Fibroblast of upper back skin (primary cell): ENCODE measurements at regions not wholly inside any gene's neighbourhood (a gene's known extent, or its start where the extent isn't known, plus 50 kb on each side); places are given as distances from the start of the nearest gene placed in this dataset.

Source experiments
- DNase-seq: peaks from one replicate; pipeline ENCODE4 v3.0.0-alpha.2; 2013

- DNase-seq = no peak
These were observed 54.2 kb downstream of the S1PR1 start for GRCh38 chr1:101290922-101291561.

GRCh38 chr1:101291562-101292380 lies 55.0 kb downstream of the S1PR1 start:
- DNase-seq = peak; percentile 78

GRCh38 chr1:101293461-101294051 lies 56.7 kb downstream of the S1PR1 start:
- peak; percentile 81 for DNase-seq

- DNase-seq = no peak
These were observed 58.4 kb downstream of the S1PR1 start for GRCh38 chr1:101295209-101295608.

DNA sequence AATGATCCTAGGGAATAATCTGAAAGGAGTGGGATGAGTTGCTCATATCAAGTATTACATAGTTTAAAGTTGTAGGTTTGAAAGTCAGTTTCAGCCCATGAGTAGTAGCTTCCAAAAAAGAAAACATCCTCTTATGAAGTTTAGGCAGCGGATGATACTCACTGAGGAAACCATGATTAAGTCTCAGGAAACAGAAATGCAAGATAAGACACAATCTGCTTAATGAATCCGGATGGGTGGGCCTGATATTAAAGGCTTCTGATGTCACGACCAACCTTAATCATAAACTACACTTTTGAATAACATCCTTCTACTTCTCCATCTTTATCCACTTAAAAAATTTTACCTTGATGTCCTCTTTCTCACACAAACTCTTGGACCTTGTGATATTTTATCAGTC lies 61.8 kb downstream of the S1PR1 start:
- DNase-seq = no peak

GRCh38 chr1:101299141-101299540 lies 62.3 kb downstream of the S1PR1 start:
- DNase-seq = no peak

- no peak for DNase-seq
These were observed 62.9 kb downstream of the S1PR1 start for GRCh38 chr1:101299710-101300109.

DNA sequence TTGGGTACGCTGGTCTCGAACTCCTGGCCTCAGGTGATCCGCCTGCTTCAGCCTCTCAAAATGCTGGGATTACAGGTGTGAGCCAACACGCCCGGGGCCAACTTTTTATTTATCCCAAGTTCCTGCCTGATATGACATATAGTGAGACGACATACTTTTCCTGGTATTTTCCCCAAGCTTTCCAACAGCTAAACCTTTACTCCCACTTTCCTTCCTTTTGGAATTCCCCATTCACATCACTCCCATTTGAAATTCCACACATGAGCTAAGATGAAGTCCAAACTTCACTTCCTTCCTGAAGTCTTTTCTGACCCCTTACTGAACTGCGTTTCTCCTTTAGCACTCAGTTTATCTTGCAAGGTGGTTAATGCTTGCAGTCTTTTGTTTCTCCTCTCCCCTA lies 64.1 kb downstream of the S1PR1 start:
- no peak for DNase-seq

DNA sequence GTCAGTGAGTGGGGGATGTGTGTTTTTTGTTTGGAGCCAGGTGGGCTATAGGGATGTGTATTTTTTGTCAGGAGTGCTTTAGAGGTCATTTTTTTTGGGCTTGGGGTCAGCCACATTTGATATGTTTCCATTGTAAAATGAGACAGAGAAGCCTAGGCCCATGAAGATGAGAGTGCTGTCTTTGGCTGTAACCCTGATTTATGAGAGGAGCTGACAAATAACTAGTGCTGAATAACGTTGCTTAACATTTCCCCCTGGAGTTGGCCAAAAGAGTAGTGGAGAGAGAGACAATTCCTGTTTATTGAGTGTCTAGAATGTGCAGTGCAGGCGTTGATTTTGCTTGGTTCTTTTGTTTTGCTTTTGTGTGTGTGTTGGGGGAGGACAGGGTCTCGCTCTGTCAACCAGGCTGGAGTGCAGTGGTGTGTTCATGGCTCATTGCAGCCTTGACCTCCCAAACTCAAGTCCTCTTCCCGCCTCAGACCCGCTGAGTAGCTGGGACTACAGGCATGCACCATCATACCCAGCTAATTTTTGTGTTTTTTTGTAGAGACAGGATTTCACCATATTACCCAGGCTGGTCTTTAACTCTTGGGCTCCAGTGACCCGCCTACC lies 64.7 kb downstream of the S1PR1 start:
- DNase-seq = no peak

DNA sequence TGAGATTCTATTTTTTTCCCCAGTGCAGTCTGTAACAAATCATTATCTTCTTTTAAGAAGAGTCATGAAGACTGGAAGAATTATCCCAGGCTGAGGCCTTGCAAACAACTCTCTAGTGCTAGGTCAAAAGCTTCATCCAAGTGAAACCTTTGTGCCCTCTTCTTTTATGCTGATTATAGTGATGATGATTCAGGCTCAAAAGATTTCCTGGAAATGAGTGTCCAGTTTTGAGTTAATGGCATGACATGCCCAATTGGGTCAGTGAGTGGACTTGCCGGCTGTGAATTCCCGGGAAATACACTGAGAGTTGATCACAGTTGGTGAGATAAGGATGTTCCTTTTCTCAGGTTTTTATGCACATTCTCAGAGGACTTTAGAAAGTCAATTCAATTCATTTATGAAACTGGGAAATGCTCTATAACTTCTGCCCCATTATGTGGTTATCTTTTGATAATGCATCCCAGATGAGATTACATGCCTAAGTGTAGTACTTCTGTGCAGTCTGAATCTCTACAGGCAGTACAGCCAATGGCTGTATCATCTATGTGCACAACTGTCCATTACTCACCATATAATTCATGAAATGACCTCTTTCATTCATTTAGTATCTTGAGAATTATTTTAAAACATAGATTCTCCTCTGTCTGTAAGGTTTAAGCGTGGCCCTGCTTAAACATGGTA lies 66.2 kb downstream of the S1PR1 start:
- peak; percentile 31 for DNase-seq

GRCh38 chr1:101307985-101308689 lies 71.3 kb downstream of the S1PR1 start:
- DNase-seq = no peak

GRCh38 chr1:101308935-101309333 lies 72.1 kb downstream of the S1PR1 start:
- DNase-seq = no peak

GRCh38 chr1:101309334-101310311 lies 72.8 kb downstream of the S1PR1 start:
- DNase-seq = peak; percentile 60

DNA sequence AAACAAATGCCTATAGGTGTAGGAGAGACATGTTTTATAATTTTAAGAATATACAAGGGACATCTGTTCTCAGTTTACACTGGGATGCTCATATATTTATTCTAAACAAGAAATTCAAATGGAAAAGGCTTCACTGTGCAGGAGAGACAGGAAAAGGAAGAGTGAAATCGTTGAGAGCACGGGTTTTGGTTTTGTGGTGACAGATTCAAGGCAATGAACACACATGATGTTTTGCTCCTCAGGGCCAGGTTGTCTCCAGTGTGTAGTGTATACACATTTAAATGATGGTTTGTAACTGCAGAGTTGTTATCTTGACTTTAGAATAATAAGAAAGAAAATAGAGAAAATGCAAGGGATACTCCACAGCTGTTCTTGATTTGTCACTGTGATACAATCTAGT lies 73.7 kb downstream of the S1PR1 start:
- no peak for DNase-seq

GRCh38 chr1:101311146-101311920 lies 74.5 kb downstream of the S1PR1 start:
- DNase-seq = no peak

- DNase-seq = no peak
These were observed 75.3 kb downstream of the S1PR1 start for GRCh38 chr1:101312147-101312546.

- DNase-seq = no peak
These were observed 76.5 kb downstream of the S1PR1 start for GRCh38 chr1:101313356-101313755.

- DNase-seq = peak; percentile 55
These were observed 77.4 kb downstream of the S1PR1 start for GRCh38 chr1:101314244-101314643.

DNA sequence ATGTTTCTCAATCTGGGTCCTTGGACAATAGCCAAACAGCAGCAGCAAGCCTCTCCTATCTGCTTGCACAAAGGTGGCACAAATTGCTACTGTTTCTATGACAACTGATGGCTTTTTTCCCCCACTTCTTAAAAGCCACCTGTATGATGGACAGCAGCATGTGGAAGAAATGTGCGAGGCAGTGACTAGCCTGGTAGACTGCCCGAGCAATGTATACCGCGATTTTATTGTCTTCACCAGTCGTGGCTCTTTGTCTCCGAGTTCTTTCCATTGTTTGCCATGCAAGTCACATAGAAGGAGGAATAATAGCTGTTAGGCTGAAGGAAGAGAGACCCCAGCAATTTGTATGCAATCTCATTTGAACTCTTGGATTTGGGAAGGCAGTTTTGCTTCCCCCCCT lies 79.4 kb downstream of the S1PR1 start:
- DNase-seq = no peak

DNA sequence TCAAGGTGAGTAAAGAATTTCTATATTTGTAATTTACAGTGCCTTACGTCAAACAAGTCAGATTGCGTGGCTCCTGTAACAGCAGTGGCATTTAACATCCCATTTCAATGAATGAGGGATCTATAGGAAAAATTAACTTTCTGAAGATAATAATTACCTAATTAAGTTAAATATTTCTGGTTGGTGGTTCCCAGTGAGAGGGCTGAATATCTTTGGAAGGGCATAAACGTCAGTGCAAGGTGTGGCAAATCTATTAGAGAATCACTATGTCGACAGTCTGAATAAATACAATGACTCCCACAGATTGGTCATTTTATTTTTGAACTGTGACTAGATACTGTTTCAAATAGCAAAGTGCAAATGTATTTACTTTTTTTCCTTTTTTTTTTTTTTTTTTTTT lies 80.0 kb downstream of the S1PR1 start:
- DNase-seq = no peak
